ENCODE measurements at regions not wholly inside any gene's neighbourhood (a gene's known extent, or its start where the extent isn't known, plus 50 kb on each side); places are given as distances from the start of the nearest gene placed in this dataset.

DNA sequence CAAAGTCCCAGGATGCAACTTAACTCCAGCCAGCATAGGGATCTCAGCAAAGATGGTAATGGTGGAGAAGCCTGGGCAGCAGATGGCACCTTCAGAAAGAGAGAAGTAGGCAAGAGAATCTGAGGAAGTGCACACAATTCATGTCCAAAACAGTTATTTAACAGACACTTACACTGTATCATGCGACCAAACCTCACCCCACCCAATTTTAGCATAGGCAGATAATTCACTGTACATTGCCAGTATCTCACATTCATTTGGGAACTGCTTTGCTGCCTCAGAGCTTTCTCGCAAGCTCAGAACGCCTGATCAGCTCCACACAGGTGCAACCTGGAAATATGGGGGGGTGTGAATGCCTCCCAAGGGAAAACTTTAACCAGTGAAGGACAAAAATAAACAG lies 143.0 kb upstream of the MAOA start (continued):
- TF ChIP-seq, protein P1, sequence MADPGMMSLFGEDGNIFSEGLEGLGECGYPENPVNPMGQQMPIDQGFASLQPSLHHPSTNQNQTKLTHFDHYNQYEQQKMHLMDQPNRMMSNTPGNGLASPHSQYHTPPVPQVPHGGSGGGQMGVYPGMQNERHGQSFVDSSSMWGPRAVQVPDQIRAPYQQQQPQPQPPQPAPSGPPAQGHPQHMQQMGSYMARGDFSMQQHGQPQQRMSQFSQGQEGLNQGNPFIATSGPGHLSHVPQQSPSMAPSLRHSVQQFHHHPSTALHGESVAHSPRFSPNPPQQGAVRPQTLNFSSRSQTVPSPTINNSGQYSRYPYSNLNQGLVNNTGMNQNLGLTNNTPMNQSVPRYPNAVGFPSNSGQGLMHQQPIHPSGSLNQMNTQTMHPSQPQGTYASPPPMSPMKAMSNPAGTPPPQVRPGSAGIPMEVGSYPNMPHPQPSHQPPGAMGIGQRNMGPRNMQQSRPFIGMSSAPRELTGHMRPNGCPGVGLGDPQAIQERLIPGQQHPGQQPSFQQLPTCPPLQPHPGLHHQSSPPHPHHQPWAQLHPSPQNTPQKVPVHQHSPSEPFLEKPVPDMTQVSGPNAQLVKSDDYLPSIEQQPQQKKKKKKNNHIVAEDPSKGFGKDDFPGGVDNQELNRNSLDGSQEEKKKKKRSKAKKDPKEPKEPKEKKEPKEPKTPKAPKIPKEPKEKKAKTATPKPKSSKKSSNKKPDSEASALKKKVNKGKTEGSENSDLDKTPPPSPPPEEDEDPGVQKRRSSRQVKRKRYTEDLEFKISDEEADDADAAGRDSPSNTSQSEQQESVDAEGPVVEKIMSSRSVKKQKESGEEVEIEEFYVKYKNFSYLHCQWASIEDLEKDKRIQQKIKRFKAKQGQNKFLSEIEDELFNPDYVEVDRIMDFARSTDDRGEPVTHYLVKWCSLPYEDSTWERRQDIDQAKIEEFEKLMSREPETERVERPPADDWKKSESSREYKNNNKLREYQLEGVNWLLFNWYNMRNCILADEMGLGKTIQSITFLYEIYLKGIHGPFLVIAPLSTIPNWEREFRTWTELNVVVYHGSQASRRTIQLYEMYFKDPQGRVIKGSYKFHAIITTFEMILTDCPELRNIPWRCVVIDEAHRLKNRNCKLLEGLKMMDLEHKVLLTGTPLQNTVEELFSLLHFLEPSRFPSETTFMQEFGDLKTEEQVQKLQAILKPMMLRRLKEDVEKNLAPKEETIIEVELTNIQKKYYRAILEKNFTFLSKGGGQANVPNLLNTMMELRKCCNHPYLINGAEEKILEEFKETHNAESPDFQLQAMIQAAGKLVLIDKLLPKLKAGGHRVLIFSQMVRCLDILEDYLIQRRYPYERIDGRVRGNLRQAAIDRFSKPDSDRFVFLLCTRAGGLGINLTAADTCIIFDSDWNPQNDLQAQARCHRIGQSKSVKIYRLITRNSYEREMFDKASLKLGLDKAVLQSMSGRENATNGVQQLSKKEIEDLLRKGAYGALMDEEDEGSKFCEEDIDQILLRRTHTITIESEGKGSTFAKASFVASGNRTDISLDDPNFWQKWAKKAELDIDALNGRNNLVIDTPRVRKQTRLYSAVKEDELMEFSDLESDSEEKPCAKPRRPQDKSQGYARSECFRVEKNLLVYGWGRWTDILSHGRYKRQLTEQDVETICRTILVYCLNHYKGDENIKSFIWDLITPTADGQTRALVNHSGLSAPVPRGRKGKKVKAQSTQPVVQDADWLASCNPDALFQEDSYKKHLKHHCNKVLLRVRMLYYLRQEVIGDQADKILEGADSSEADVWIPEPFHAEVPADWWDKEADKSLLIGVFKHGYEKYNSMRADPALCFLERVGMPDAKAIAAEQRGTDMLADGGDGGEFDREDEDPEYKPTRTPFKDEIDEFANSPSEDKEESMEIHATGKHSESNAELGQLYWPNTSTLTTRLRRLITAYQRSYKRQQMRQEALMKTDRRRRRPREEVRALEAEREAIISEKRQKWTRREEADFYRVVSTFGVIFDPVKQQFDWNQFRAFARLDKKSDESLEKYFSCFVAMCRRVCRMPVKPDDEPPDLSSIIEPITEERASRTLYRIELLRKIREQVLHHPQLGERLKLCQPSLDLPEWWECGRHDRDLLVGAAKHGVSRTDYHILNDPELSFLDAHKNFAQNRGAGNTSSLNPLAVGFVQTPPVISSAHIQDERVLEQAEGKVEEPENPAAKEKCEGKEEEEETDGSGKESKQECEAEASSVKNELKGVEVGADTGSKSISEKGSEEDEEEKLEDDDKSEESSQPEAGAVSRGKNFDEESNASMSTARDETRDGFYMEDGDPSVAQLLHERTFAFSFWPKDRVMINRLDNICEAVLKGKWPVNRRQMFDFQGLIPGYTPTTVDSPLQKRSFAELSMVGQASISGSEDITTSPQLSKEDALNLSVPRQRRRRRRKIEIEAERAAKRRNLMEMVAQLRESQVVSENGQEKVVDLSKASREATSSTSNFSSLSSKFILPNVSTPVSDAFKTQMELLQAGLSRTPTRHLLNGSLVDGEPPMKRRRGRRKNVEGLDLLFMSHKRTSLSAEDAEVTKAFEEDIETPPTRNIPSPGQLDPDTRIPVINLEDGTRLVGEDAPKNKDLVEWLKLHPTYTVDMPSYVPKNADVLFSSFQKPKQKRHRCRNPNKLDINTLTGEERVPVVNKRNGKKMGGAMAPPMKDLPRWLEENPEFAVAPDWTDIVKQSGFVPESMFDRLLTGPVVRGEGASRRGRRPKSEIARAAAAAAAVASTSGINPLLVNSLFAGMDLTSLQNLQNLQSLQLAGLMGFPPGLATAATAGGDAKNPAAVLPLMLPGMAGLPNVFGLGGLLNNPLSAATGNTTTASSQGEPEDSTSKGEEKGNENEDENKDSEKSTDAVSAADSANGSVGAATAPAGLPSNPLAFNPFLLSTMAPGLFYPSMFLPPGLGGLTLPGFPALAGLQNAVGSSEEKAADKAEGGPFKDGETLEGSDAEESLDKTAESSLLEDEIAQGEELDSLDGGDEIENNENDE (IDR thresholded peaks at IDR 0.05; ENCODE audit: insufficient replicate concordance, low read length) = no peak
